Kidney epithelial cell (primary cell): ENCODE measurements at regions not wholly inside any gene's neighbourhood (a gene's known extent, or its start where the extent isn't known, plus 50 kb on each side); places are given as distances from the start of the nearest gene placed in this dataset.

Experiments used
- DNase-seq: peaks from one replicate; pipeline ENCODE4 v3.0.0-alpha.2; 2010; ENCODE audit warnings: low read depth
- H3K27me3 ChIP-seq: 2 replicates; pipeline ENCODE4 v1.6.0; 2011; ENCODE audit warnings: low read length; ENCODE audit not compliant: control insufficient read depth, insufficient read depth
- H3K36me3 ChIP-seq: 2 replicates; pipeline ENCODE4 v1.5.1; 2011; ENCODE audit warnings: low read length; ENCODE audit not compliant: control insufficient read depth, insufficient read depth
- H3K4me3 ChIP-seq: 2 replicates; pipeline ENCODE4 v1.5.1; 2011; ENCODE audit warnings: low read depth, mild to moderate bottlenecking, control low read depth, low read length
- CTCF ChIP-seq: IDR thresholded peaks from 2 replicates; pipeline ENCODE4 v1.5.1; 2011; ENCODE audit warnings: mild to moderate bottlenecking, moderate library complexity, low read length, control low read depth, inconsistent platforms; ENCODE audit not compliant: insufficient read depth, poor library complexity, severe bottlenecking

GRCh38 chr20:24797745-24798655, 151.1 kb upstream of the CST7 start:
- TF ChIP-seq CTCF: no peak
- no peak overlapping the region for H3K4me3 ChIP-seq
- no peaks in the 10 kb centered on the region for H3K27me3 ChIP-seq
- no peaks in the 10 kb centered on the region for H3K36me3 ChIP-seq
- no peak for DNase-seq

- no peak for TF ChIP-seq CTCF
Observed at GRCh38 chr20:24798930-24799705, 150.0 kb upstream of the CST7 start.

GRCh38 chr20:24799971-24800580, 149.0 kb upstream of the CST7 start:
- Histone ChIP-seq H3K27me3 (no peaks in the 10 kb centered on the region), H3K36me3 (no peaks in the 10 kb centered on the region), H3K4me3 (no peak overlapping the region)
- TF ChIP-seq CTCF: no peak
- no peak for DNase-seq

More at GRCh38 chr20:24798930-24799705, 150.0 kb upstream of the CST7 start:
- Histone ChIP-seq H3K4me3 (no peak overlapping the region), H3K27me3 (no peaks in the 10 kb centered on the region), H3K36me3 (no peaks in the 10 kb centered on the region)
- peak; percentile 19 for DNase-seq

GRCh38 chr20:24802286-24802820, 146.7 kb upstream of the CST7 start:
- no peaks in the 10 kb centered on the region for H3K27me3 ChIP-seq
- DNase-seq: no peak
- H3K36me3 ChIP-seq: no peaks in the 10 kb centered on the region
- no peak overlapping the region for H3K4me3 ChIP-seq
- no peak for TF ChIP-seq CTCF

- Histone ChIP-seq H3K4me3 (no peak overlapping the region), H3K36me3 (no peaks in the 10 kb centered on the region), H3K27me3 (no peaks in the 10 kb centered on the region)
- no peak for TF ChIP-seq CTCF
- no peak for DNase-seq
Observed at GRCh38 chr20:24804481-24805206, 144.4 kb upstream of the CST7 start.
